HG02763 (cell line): ENCODE measurements at regions not wholly inside any gene's neighbourhood (a gene's known extent, or its start where the extent isn't known, plus 50 kb on each side); places are given as distances from the start of the nearest gene placed in this dataset.
"Not testable (repeated sequence)": the region's sequence is repeated elsewhere in the genome, so short reads cannot be mapped to it uniquely, and the experiment has no call there.

Source experiments
- ATAC-seq: cut with Tn5 transposase; IDR thresholded peaks from one replicate; pipeline ENCODE4 v1.9.1; 2021; ENCODE audit warnings: mild to moderate bottlenecking, moderate library complexity; ENCODE audit not compliant: unreplicated experiment

- ATAC-seq: no peak
Measured at GRCh38 chr1:81304187-81304586, 496.5 kb upstream of the ADGRL2 start.

DNA sequence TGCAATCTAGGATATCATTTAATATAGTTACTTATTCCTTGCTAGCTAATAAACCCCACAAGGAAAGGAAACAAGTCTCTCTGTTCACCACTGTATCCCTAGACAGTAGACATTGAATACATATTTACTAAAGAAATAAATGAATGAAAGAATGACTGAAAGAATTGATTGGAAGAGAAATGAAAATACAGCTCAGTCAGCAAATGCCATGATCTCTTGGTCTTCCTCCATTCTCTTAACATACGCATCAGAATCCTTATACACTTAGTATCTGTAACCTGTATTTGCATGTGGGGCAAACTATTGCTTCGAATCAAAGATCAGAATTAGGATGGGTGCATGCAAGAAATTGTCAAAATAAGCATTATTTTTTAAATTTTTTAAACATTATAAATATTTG lies 500.8 kb upstream of the ADGRL2 start:
- ATAC-seq: no peak

- ATAC-seq: no peak
Measured at GRCh38 chr1:81298266-81298665, 502.5 kb upstream of the ADGRL2 start.

- no peak for ATAC-seq
Measured at GRCh38 chr1:81296601-81297000, 504.1 kb upstream of the ADGRL2 start.

DNA sequence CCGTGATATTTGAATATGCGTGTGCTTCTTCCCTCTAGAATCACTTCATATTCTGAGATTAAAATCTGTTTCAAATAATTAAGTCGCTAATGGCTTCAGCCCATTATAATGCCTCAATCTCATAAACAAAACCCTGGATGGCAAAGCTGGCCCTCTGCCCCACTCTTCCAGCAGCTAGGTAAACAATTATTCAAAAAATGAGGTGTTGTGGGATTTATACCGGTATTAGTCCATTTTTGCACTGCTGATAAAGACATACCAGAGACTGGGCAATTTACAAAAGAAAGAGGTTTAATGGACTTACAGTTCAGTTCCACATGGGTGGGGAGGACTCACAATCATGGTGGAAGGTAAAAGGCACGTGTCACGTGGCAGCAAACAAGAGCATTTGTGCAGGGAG lies 510.4 kb upstream of the ADGRL2 start:
- no peak for ATAC-seq

- no peak for ATAC-seq
Measured at GRCh38 chr1:81288689-81289088, 512.0 kb upstream of the ADGRL2 start.

- ATAC-seq: no peak
Measured at GRCh38 chr1:81287411-81288080, 513.2 kb upstream of the ADGRL2 start.

- no peak for ATAC-seq
Measured at GRCh38 chr1:81270051-81270450, 530.7 kb upstream of the ADGRL2 start.

- ATAC-seq: no peak
Measured at GRCh38 chr1:81264976-81265375, 535.8 kb upstream of the ADGRL2 start.

DNA sequence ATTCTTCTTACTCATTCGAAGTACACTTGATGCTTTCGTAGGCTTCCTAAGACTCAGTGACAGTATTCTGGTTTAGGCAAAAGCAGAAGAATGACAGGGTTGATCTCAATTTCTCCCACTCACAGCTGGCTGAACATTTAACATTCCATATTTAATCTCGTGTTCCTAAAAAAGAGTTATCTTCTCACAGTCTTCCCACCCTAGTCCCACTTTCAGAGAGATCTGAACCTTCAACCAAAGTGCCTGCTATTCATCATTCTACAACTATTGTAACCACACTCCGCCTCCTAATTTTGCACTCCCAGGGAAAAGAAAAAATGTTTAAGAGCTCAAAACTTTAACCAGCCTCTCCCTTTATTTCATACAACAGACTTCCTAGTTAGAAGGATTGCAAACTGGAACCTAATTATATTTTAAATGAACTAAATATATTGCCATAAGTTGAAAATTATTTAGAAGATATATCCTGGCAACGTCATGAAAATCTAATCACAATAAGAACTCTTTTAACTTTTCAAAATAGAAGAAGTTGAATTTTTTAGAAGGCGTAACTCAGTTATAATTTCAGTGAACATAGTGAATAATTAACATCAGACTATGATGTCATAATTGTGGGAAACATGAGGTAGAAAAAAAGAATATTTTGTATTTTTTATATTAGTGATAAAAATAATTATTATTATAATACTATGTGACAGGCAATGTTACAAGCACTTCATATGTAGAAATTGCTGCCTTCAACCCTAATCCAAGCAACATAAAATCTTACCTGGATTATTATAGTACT lies 540.9 kb upstream of the ADGRL2 start:
- no peak for ATAC-seq

DNA sequence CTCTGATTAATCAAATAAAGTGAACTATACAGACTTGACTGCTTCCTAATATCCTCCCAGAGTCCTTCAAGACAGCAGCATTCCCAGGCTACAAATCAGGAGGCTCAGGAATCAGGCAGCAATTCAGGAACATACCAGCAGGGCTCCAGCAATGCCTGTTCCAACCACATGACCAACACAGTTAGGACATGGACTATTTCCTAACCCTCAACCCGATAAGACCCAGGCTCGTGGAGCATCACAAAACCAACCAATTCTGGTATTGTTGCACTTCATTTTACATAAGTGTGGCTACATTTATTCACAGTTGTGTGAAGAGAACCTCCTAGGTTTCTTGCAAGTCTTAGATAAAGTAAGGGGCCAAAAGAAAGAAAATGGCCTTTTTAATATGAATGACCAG lies 546.2 kb upstream of the ADGRL2 start:
- ATAC-seq: no peak

DNA sequence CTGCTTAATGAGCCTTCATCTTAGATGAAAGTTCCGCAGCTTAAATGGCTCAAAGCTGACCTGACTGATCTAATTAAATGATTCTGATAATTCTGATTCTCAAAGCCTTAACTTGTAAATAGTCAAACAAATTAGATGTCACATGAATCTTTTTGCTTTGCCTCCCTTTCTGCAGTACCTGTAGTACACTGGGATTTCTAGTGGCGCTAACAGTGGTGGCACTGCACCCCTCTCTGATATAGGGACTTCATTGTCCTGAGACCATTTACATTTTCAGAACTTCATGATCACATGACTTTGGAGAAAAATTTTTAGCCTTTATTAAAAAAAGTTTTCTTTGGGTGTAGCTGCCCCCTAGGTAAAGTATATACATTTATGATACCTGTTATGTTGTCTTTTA lies 546.7 kb upstream of the ADGRL2 start:
- ATAC-seq: no peak

DNA sequence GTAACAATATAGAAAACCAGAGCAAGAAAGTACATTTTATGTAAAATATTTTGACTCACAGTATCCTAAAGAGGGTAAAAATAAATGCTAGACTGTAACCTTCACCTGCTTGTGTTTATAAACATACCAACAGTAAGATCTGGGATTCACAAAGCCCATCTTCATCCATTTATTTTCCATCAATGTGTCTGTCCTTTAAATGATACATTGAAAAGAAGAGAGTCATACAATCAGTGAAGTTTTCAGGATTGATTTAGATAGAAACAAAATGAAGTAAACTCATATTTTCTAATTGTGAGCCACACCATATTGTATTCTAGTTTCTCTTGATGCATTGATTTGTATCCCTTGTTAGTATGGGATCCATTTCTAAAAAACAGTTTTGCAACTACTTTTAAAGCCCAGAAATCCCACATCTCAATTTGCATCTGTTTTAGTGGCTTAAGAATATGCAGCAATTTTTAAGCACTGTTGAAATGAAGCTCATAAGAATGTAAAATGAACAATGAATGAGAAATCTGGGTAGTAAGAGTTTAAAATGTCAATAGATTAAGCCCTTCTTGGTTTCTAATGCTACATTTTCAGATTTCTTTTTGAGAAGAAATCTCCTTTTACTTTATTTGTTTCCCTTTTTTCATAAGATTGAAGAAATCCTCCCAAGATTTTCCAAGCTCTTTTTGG lies 548.1 kb upstream of the ADGRL2 start:
- no peak for ATAC-seq

- not testable (repeated sequence) for ATAC-seq
Measured at GRCh38 chr1:81250825-81251224, 549.9 kb upstream of the ADGRL2 start.

DNA sequence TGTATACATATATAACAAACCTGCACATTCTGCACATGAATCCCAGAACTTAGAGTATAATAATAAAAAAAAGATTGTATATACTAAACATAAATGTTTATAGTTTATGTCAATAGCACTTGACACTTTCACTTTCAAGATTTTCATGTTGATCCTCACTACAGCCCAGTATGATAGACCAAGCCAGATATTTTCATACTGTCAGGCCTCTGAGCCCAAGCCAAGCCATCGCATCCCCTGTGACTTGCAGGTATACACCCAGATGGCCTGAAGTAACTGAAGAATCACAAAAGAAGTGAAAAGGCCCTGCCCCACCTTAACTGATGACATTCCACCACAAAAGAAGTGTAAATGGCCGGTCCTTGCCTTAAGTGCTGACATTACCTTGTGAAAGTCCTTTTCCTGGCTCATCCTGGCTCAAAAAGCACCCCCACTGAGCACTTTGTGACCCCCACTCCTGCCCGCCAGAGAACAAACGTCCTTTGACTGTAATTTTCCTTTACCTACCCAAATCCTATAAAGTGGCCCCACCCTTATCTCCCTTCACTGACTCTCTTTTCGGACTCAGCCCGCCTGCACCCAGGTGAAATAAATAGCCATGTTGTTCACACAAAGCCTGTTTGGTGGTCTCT lies 555.5 kb upstream of the ADGRL2 start:
- ATAC-seq: not testable (repeated sequence)

DNA sequence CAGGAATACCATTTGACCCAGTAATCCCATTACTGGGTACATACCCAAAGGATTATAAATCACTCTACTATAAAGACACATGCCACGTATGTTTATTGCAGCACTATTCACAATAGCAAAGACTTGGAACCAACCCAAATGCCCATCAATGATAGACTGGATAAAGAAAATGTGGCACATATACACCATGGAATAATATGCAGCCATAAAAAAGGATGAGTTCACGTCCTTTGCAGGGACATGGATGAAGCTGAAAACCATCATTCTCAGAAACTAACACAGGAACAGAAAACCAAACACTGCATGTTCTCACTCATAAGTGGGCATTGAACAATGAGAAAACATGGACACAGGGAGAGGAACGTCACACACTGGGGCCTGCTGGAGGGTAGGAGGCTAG lies 556.1 kb upstream of the ADGRL2 start:
- not testable (repeated sequence) for ATAC-seq

DNA sequence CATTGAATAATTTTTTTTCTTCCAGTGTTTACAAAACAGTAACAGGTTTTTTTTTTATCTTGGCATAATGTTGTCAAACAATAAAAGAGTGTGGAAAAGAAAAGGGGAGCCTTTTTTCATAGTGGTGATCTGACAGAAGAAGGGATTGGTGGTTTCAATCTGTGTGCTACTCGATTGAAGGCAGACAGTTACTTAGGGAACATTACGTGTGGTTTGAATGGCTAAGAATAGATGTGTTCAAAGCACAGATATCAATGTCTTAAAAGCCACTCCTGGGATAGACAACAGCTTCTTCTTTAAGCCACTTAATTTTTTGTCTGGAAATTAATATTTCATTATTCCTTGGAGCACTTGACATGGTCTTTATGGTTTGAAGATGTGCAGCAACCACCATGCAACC lies 558.6 kb upstream of the ADGRL2 start:
- ATAC-seq: no peak

- no peak for ATAC-seq
Measured at GRCh38 chr1:81238129-81238528, 562.6 kb upstream of the ADGRL2 start.

GRCh38 chr1:81237473-81238089 lies 563.2 kb upstream of the ADGRL2 start:
- no peak for ATAC-seq

- ATAC-seq: no peak
Measured at GRCh38 chr1:81234237-81234636, 566.5 kb upstream of the ADGRL2 start.

GRCh38 chr1:81233591-81233990 lies 567.1 kb upstream of the ADGRL2 start:
- ATAC-seq: no peak
